ENCODE measurements at regions not wholly inside any gene's neighbourhood (a gene's known extent, or its start where the extent isn't known, plus 50 kb on each side); places are given as distances from the start of the nearest gene placed in this dataset.

DNA sequence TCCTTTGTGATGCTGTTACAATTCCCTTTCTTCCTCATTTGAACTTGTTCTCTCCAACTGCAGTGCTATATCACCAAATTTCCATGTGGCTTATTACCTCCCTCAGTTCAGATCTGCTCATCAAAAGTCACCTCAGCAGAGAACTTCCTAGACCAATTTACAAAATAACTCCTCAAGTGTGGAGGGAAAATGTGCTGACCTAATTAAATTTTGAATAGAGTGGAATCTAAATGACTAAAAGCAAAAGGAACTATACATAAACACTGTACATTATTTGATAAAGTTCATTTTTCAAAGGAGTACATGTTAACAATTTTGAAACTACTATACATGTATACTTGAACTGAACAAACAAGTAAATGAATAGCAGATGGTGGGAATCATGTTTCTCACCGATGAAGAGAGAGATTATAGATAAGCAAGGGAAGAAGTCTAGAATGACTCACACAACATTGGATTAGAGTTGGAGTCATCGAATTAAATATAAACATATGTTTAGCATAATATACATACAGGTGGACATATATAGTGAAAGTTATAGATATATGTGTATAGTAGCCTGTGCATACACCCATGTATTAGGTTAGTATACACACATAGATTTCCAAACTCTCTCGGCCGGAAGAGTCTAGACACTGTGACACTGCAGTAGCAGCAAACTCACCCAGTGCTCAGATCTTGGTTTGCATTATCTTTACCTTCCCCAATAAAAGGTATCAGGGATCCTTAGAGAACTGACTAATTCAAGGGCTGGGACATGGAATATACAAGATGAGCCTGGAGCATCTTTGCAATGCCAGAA lies 318.7 kb downstream of the PCDH18 start:
- Histone ChIP-seq H3K36me3 (ENCODE audit: control insufficient read depth in 2 of 3, insufficient read depth in 3 of 3, low read length in 3 of 3) (no peaks in the 10 kb centered on the region), H3K4me3 (ENCODE audit: low read length) (no peak overlapping the region), H3K9me3 (ENCODE audit: control insufficient read depth in 2 of 3, low read length in 3 of 3) (no peaks in the 10 kb centered on the region), H3K27ac (ENCODE audit: low read depth, low read length) (no peak overlapping the region), H3K27me3 (ENCODE audit: control insufficient read depth in 2 of 2, insufficient read depth in 2 of 2, low read length in 2 of 2) (no peaks in the 10 kb centered on the region), H3K4me1 (ENCODE audit: control insufficient read depth in 2 of 2, insufficient read depth in 2 of 2, low read length in 2 of 2) (no peaks in the 10 kb centered on the region)
- Mint-ChIP-seq H3K36me3 (no peaks in the 10 kb centered on the region), H3K27me3 (no peaks in the 10 kb centered on the region), H3K4me3 (no peak overlapping the region), H3K4me1 (no peaks in the 10 kb centered on the region), H3K9me3 (peaks cover 0 to 28% (median 2%) of the 10 kb centered on the region in 11 donors), H3K27ac (no peak overlapping the region)
- CTCF ChIA-PET = no interaction called here
- intact Hi-C loops (cut with micrococcal nuclease) = no loop called here
- ATAC-seq = no peak
- no peak for DNase-seq
- POLR2A ChIA-PET = no interaction called here

DNA sequence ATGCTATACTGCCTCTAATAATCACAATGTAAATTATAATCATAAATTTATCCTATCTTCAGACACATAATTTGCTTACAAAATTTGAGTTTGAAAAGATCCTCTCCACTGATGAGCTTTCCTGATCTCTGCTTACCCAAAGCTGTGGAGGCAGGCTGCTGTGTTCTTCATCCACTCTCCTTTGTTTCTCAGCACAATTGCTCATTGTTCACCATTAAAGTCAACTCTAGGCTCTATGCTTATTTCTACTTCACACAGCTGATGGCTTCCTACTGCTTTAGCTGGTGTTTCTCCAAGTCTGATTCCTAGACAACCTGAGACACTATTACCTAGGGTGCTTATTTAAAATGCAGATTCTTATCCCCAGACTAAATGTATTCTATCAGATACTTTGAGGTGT lies 319.7 kb downstream of the PCDH18 start:
- Mint-ChIP-seq H3K4me1 (no peaks in the 10 kb centered on the region), H3K36me3 (no peaks in the 10 kb centered on the region), H3K4me3 (no peak overlapping the region), H3K27me3 (no peaks in the 10 kb centered on the region), H3K27ac (no peak overlapping the region), H3K9me3 (peaks cover 0 to 28% (median 2%) of the 10 kb centered on the region in 11 donors)
- Histone ChIP-seq H3K4me1 (ENCODE audit: control insufficient read depth in 2 of 2, insufficient read depth in 2 of 2, low read length in 2 of 2) (no peaks in the 10 kb centered on the region), H3K36me3 (ENCODE audit: control insufficient read depth in 2 of 3, insufficient read depth in 3 of 3, low read length in 3 of 3) (no peaks in the 10 kb centered on the region), H3K27ac (ENCODE audit: low read depth, low read length) (no peak overlapping the region), H3K27me3 (ENCODE audit: control insufficient read depth in 2 of 2, insufficient read depth in 2 of 2, low read length in 2 of 2) (no peaks in the 10 kb centered on the region), H3K4me3 (ENCODE audit: low read length) (no peak overlapping the region), H3K9me3 (ENCODE audit: control insufficient read depth in 2 of 3, low read length in 3 of 3) (no peaks in the 10 kb centered on the region)
- ATAC-seq (no peak), DNase-seq (no peak)
- ChIA-PET CTCF (no interaction called here), POLR2A (no interaction called here)
- intact Hi-C loops (cut with micrococcal nuclease) = no loop called here

DNA sequence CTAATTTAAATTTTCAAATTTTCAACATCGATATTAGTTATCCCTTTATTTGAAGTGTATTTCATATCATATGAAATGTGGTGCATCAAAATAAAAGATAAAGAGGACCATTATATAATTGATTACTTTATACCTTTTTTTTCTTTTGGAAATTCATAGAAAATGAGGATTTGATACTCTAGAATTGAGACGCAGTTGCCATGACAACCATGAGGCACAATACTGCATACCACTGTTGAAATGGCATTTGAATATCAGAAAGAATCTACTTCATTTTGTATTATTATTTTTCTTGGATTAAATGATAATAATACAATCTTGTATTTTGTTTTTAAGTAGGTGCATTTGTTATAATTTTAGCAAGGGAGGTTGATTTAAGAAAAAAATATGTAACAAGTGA lies 323.1 kb downstream of the PCDH18 start:
- POLR2A ChIA-PET = no interaction called here
- CTCF ChIA-PET = no interaction called here
- no peak overlapping the region for H3K27ac ChIP-seq (ENCODE audit: low read depth, low read length)
- Mint-ChIP-seq H3K27ac (no peak overlapping the region), H3K4me3 (no peak overlapping the region), H3K36me3 (no peaks in the 10 kb centered on the region), H3K27me3 (no peaks in the 10 kb centered on the region), H3K4me1 (no peaks in the 10 kb centered on the region), H3K9me3 (peaks cover 0 to 28% (median 2%) of the 10 kb centered on the region in 11 donors)
- H3K36me3 ChIP-seq (ENCODE audit: control insufficient read depth in 2 of 3, insufficient read depth in 3 of 3, low read length in 3 of 3) = no peaks in the 10 kb centered on the region
- no peak overlapping the region for H3K4me3 ChIP-seq (ENCODE audit: low read length)
- intact Hi-C loops (cut with micrococcal nuclease) = no loop called here
- DNase-seq (no peak), ATAC-seq (no peak)
- no peaks in the 10 kb centered on the region for H3K27me3 ChIP-seq (ENCODE audit: control insufficient read depth in 2 of 2, insufficient read depth in 2 of 2, low read length in 2 of 2)
- H3K4me1 ChIP-seq (ENCODE audit: control insufficient read depth in 2 of 2, insufficient read depth in 2 of 2, low read length in 2 of 2) = no peaks in the 10 kb centered on the region
- no peaks in the 10 kb centered on the region for H3K9me3 ChIP-seq (ENCODE audit: control insufficient read depth in 2 of 3, low read length in 3 of 3)

DNA sequence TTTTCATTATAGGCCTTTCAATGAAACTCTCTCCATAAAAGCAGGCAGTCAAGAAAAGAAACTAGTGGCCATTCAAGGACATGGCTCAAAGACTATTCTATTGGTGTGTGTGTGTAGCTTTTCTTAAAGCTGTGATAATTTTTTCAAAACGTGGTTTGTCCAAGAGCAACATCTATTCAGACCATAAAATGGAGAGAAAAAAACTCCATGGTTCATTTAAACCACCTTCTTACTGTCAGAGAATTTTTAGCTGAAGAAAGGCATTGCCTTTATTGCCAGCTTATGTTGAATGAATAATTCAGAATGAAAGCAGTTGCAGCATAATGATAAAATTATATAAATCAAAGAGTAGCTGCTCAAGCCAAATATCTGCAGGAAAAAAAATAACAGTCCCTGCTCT lies 325.5 kb downstream of the PCDH18 start:
- Mint-ChIP-seq H3K27me3 (no peaks in the 10 kb centered on the region), H3K4me1 (no peaks in the 10 kb centered on the region), H3K9me3 (peaks cover 0 to 14% (median 0%) of the 10 kb centered on the region in 11 donors), H3K4me3 (no peak overlapping the region), H3K27ac (no peak overlapping the region), H3K36me3 (no peaks in the 10 kb centered on the region)
- H3K36me3 ChIP-seq (ENCODE audit: control insufficient read depth in 2 of 3, insufficient read depth in 3 of 3, low read length in 3 of 3) = no peaks in the 10 kb centered on the region
- no peak for ATAC-seq
- H3K9me3 ChIP-seq (ENCODE audit: control insufficient read depth in 2 of 3, low read length in 3 of 3) = no peaks in the 10 kb centered on the region
- no peak for DNase-seq
- ChIA-PET CTCF (no interaction called here), POLR2A (no interaction called here)
- intact Hi-C loops (cut with micrococcal nuclease) = no loop called here
- H3K4me1 ChIP-seq (ENCODE audit: control insufficient read depth in 2 of 2, insufficient read depth in 2 of 2, low read length in 2 of 2) = no peaks in the 10 kb centered on the region
- H3K27ac ChIP-seq (ENCODE audit: low read depth, low read length) = no peak overlapping the region
- no peak overlapping the region for H3K4me3 ChIP-seq (ENCODE audit: low read length)
- no peaks in the 10 kb centered on the region for H3K27me3 ChIP-seq (ENCODE audit: control insufficient read depth in 2 of 2, insufficient read depth in 2 of 2, low read length in 2 of 2)

DNA sequence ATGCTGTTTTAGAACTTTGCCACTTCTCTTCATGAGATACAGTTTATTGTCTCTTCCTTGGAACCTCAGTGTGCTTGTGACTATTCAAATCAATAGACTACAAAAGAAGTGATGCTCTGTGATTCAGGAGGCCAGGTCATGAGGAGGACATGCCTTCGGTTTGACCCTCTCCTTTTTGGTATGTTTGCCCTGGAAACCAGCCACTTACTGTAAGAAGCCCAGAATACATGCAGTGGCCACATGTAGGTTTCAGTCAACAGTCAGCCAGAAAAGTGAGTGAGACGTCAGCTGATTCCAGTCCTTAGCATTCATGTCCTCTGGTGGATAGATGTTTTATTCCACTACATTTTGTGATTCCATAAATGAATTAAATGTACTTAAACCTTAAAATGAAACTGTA lies 328.7 kb downstream of the PCDH18 start:
- intact Hi-C loops (cut with micrococcal nuclease) = no loop called here
- H3K27me3 Mint-ChIP-seq = no peaks in the 10 kb centered on the region
- H3K4me3 Mint-ChIP-seq = no peak overlapping the region
- POLR2A ChIA-PET = no interaction called here
- no peak overlapping the region for H3K27ac Mint-ChIP-seq
- DNase-seq = no peak
- Histone ChIP-seq H3K4me1 (ENCODE audit: control insufficient read depth in 2 of 2, insufficient read depth in 2 of 2, low read length in 2 of 2) (no peaks in the 10 kb centered on the region), H3K4me3 (ENCODE audit: low read length) (no peak overlapping the region), H3K27me3 (ENCODE audit: control insufficient read depth in 2 of 2, insufficient read depth in 2 of 2, low read length in 2 of 2) (no peaks in the 10 kb centered on the region), H3K27ac (ENCODE audit: low read depth, low read length) (no peak overlapping the region), H3K9me3 (ENCODE audit: control insufficient read depth in 2 of 3, low read length in 3 of 3) (no peaks in the 10 kb centered on the region), H3K36me3 (ENCODE audit: control insufficient read depth in 2 of 3, insufficient read depth in 3 of 3, low read length in 3 of 3) (no peaks in the 10 kb centered on the region)
- CTCF ChIA-PET = no interaction called here
- H3K4me1 Mint-ChIP-seq = no peaks in the 10 kb centered on the region
- peaks cover 0 to 4% (median 0%) of the 10 kb centered on the region in 11 donors for H3K9me3 Mint-ChIP-seq
- ATAC-seq = no peak
- no peaks in the 10 kb centered on the region for H3K36me3 Mint-ChIP-seq

- no peak overlapping the region for H3K4me3 Mint-ChIP-seq
- no peaks in the 10 kb centered on the region for H3K9me3 ChIP-seq (ENCODE audit: control insufficient read depth in 2 of 3, low read length in 3 of 3)
- no peaks in the 10 kb centered on the region for H3K27me3 ChIP-seq (ENCODE audit: control insufficient read depth in 2 of 2, insufficient read depth in 2 of 2, low read length in 2 of 2)
- no peak overlapping the region for H3K4me3 ChIP-seq (ENCODE audit: low read length)
- H3K27ac Mint-ChIP-seq = no peak overlapping the region
- H3K36me3 Mint-ChIP-seq = no peaks in the 10 kb centered on the region
- no peaks in the 10 kb centered on the region for H3K4me1 Mint-ChIP-seq
- no peaks in the 10 kb centered on the region for H3K4me1 ChIP-seq (ENCODE audit: control insufficient read depth in 2 of 2, insufficient read depth in 2 of 2, low read length in 2 of 2)
- H3K9me3 Mint-ChIP-seq = peaks cover 0 to 4% (median 0%) of the 10 kb centered on the region in 11 donors
- no peak for DNase-seq
- H3K27me3 Mint-ChIP-seq = no peaks in the 10 kb centered on the region
- intact Hi-C loops (cut with micrococcal nuclease) = no loop called here
- no peak for ATAC-seq
- POLR2A ChIA-PET = no interaction called here
- CTCF ChIA-PET = no interaction called here
- H3K27ac ChIP-seq (ENCODE audit: low read depth, low read length) = no peak overlapping the region
- H3K36me3 ChIP-seq (ENCODE audit: control insufficient read depth in 2 of 3, insufficient read depth in 3 of 3, low read length in 3 of 3) = no peaks in the 10 kb centered on the region
These were observed 332.0 kb downstream of the PCDH18 start for GRCh38 chr4:137200322-137200721.

- Histone ChIP-seq H3K9me3 (ENCODE audit: control insufficient read depth in 2 of 3, low read length in 3 of 3) (no peaks in the 10 kb centered on the region), H3K27me3 (ENCODE audit: control insufficient read depth in 2 of 2, insufficient read depth in 2 of 2, low read length in 2 of 2) (no peaks in the 10 kb centered on the region), H3K4me1 (ENCODE audit: control insufficient read depth in 2 of 2, insufficient read depth in 2 of 2, low read length in 2 of 2) (no peaks in the 10 kb centered on the region), H3K36me3 (ENCODE audit: control insufficient read depth in 2 of 3, insufficient read depth in 3 of 3, low read length in 3 of 3) (no peaks in the 10 kb centered on the region), H3K4me3 (ENCODE audit: low read length) (no peak overlapping the region), H3K27ac (ENCODE audit: low read depth, low read length) (no peak overlapping the region)
- Mint-ChIP-seq H3K4me3 (no peak overlapping the region), H3K36me3 (no peaks in the 10 kb centered on the region), H3K4me1 (no peaks in the 10 kb centered on the region), H3K27me3 (no peaks in the 10 kb centered on the region), H3K9me3 (peaks cover 0 to 5% (median 0%) of the 10 kb centered on the region in 11 donors), H3K27ac (no peak overlapping the region)
- no peak for DNase-seq
- intact Hi-C loops (cut with micrococcal nuclease) = no loop called here
- CTCF ChIA-PET = no interaction called here
- ATAC-seq = no peak
- POLR2A ChIA-PET = no interaction called here
These were observed 333.5 kb downstream of the PCDH18 start for GRCh38 chr4:137198791-137199190.

All from naive thymus-derived CD4-positive, alpha-beta T cell (primary cell).